HG03196 (cell line): ENCODE measurements at regions not wholly inside any gene's neighbourhood (a gene's known extent, or its start where the extent isn't known, plus 50 kb on each side); places are given as distances from the start of the nearest gene placed in this dataset.

Source experiments
- ATAC-seq: cut with Tn5 transposase; IDR thresholded peaks from one replicate; pipeline ENCODE4 v1.9.1; 2021; ENCODE audit not compliant: unreplicated experiment

- ATAC-seq, result no peak
Observed at GRCh38 chr4:145427991-145428390, 53.7 kb upstream of the SMAD1 start.

DNA sequence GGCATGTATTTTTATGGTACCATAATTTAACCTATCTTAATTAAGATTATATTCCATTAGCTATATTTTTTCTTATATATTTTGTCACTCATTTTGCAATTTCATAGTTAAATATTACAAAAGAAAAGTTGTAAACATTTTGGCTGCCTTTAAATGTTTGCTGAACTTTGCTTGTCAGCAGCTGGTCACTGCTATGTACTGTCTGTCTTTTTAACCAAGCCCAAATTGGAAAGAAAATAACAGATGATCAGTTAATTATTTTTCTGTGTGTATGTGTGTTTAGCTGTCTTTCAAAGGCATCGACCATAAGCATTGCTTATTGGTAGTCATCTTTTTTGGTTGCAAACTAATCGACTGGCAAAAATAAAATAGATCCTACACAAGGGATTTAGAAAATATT, 54.4 kb upstream of the SMAD1 start:
- ATAC-seq, result no peak

DNA sequence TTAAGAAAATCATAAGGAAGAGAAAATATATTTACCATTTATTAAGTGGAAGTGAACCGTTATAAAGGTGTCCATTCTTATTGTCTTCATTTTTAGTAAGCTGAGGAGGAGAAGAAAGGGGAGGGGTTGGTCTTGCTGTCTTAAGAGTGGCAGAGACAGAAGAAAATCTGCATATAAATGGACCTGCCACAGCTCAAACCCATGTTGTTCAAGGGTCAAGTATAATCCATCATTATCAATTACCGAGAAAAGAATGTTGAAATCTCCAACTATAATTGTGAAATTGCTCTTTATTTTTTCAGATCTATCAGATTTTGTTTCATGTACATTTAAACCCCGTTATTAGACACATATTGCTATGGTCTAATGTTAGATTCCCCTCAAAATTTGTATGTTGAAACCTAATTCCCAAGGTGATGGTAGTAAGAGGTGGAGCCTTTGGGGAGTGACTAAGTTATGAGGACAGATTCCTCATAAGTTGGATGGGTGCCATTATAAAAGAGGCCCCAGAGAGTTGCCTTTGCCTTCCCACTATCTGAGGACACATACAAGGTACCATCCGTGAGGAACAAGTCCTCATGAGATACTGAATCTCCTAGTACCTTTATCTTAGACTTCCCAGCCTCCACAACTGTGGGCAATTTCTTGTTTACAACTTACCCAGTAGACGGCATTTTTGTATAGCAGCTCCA, 58.5 kb upstream of the SMAD1 start:
- no peak for ATAC-seq

- no peak for ATAC-seq
Observed at GRCh38 chr4:145420595-145421214, 60.9 kb upstream of the SMAD1 start.

- no peak for ATAC-seq
Observed at GRCh38 chr4:145418739-145419138, 62.9 kb upstream of the SMAD1 start.

DNA sequence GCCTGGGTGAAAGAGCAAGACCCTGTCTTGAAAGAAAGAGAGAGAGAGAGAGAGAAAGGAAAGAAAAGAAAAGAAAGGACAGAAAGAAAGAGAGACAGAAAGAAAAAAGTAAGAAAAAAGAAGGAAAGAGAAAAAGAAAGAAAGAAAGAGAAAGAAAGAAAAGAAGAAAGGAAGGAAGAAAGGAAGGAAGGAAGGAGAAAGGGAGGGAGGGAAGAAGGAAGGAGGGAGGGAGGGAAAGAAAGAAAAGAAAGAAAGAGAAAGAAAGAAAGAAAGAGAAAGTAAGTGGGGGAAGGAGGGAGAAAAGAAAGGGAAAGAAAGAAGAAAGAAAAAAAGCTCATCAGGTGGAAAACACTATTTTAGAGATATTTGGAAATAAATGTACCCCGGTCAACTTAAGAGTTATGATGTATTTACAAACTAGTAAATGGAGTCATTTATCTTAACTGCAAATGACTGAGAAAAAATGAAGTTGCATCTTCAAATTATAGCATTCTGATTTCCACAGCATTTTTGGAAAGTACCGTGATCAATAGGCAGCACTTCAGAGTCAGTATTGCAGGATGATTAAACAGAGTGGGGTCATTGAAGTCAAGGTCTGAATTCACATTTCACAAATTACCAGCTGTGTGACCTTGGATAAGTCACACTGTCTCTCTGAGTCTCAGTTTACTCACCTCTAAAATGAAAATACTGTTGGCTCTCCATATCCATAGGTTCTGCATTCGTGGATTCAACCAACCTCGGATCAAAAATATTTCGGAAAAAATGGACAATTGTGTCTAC, 64.1 kb upstream of the SMAD1 start:
- no peak for ATAC-seq

- no peak for ATAC-seq
Observed at GRCh38 chr4:145414841-145415240, 66.8 kb upstream of the SMAD1 start.

DNA sequence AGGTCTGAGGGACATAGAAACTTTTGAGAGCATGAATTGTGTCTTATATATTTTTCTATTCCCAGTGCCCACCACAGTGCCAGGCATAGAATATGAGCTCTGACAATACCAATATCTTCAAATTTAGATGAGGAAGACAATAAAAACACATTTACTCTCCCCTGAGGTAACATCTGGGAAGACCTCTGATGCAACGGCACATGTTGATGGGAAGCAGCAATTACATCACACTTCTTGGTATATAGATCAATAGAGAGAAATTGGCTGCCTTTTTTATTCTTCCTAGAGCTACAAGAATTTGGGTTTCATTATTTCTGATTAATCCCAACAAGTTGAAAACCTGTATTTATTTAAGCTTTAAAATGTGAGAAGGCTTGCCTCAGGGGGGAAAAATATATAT, 67.4 kb upstream of the SMAD1 start:
- no peak for ATAC-seq

GRCh38 chr4:145406970-145407369, 74.7 kb upstream of the SMAD1 start:
- ATAC-seq, result no peak

DNA sequence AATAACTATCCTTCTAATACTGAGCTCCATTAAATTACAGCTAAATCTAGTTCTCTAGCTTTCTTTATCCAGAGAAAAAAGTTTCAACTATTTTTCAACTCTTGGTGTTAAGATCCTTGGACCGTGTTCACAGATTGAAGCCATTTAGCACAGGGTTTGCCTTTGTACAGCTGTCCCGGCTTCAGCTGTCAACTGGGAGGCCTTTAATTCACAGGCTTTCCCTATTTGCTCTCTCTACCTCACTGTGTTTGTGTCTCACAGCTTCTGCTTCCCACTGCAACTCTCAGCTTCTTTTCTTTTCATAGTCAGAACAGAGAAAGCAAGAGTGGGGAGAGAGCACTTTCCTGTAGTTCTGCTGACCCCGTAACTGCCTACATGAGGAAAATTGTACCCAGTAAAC, 76.9 kb upstream of the SMAD1 start:
- no peak for ATAC-seq

DNA sequence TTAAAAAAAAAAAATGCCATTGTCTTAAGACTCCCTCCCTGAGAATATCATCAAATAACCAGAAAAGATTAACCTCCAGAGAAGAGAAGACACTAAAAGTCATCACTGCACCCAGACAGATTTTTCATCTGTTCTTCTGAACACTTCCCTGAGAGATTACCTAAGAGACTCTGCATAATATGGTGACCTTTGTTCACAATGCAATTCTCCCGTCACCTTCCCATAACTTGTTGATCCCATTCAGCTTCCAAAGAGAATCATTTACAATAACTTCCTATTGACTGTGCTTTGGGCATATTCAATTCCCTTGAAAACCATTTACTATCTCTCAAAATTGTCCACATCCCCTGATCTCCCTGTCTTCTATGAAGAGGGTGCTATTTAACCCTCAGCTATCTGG, 85.1 kb upstream of the SMAD1 start:
- ATAC-seq, result no peak

- ATAC-seq, result no peak
Observed at GRCh38 chr4:145390571-145390970, 91.1 kb upstream of the SMAD1 start.

- ATAC-seq, result no peak
Observed at GRCh38 chr4:145389550-145389949, 92.1 kb upstream of the SMAD1 start.

- ATAC-seq, result no peak
Observed at GRCh38 chr4:145388043-145388442, 93.6 kb upstream of the SMAD1 start.

DNA sequence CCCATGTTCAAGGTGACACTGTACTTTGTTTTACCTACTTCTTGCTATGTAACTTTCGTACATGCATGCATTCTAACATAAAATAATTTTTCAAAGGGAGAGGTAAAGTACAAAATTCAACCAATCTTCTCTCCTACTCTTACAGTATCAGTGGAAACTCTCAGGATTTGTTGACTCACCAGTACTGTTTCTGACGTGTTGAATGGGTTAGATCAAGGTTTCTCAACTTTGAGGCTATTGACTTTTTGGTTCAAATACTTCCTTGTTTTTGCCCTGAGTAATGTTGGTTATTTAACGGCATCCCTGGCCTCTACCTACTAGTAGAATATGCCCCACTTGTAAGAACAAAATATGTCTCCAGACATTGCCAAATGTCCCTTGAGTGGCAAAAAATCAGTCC, 94.6 kb upstream of the SMAD1 start:
- ATAC-seq, result no peak

GRCh38 chr4:145381163-145381562, 100.5 kb upstream of the SMAD1 start:
- ATAC-seq, result no peak

GRCh38 chr4:145380123-145380522, 101.5 kb upstream of the SMAD1 start:
- ATAC-seq, result no peak

- no peak for ATAC-seq
Observed at GRCh38 chr4:145375416-145375815, 106.2 kb upstream of the SMAD1 start.

- no peak for ATAC-seq
Observed at GRCh38 chr4:145352438-145353145, 129.1 kb upstream of the SMAD1 start.

- ATAC-seq, result no peak
Observed at GRCh38 chr4:145351922-145352321, 129.7 kb upstream of the SMAD1 start.

DNA sequence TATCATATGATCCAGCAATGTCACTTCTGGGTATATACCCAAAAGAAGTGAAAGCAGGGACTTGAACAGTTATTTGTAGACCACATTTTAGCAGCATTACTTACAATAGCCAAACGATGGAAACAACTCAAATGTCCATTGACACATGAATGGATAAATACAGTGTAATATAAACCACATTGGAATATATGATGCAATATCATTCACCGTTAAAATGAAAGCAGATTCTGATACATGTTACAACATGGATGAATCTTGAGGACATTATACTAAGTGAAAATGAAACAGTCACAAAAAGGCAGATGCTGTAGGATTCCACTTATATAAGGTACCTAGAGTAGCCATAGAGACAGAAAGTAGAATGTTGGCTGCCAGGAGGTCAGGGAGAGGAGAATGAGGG, 130.5 kb upstream of the SMAD1 start:
- no peak for ATAC-seq

- no peak for ATAC-seq
Observed at GRCh38 chr4:145348291-145348690, 133.4 kb upstream of the SMAD1 start.
